ENCODE measurements at regions not wholly inside any gene's neighbourhood (a gene's known extent, or its start where the extent isn't known, plus 50 kb on each side); places are given as distances from the start of the nearest gene placed in this dataset.

DNA sequence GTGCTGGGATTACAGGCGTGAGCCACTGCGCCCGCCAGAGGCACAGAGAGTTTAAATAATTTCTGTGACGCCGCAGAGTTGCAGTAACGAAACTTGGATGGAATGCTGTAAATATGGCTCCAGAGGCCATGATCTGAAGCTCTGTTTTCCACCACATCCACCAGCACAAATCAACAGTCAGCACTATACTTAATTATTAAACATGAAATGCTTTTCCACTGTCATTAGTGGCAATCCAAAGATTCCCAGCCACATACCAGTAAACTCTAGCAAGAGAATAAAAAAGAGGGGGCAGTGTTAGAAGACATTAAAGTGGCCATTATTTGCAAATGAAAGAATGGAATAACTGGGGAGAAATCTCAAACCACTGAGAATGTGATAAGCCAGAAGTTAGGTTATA lies 242.5 kb downstream of the DIRAS2 start:
- TF ChIP-seq, protein P1, sequence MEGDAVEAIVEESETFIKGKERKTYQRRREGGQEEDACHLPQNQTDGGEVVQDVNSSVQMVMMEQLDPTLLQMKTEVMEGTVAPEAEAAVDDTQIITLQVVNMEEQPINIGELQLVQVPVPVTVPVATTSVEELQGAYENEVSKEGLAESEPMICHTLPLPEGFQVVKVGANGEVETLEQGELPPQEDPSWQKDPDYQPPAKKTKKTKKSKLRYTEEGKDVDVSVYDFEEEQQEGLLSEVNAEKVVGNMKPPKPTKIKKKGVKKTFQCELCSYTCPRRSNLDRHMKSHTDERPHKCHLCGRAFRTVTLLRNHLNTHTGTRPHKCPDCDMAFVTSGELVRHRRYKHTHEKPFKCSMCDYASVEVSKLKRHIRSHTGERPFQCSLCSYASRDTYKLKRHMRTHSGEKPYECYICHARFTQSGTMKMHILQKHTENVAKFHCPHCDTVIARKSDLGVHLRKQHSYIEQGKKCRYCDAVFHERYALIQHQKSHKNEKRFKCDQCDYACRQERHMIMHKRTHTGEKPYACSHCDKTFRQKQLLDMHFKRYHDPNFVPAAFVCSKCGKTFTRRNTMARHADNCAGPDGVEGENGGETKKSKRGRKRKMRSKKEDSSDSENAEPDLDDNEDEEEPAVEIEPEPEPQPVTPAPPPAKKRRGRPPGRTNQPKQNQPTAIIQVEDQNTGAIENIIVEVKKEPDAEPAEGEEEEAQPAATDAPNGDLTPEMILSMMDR (IDR thresholded peaks at IDR 0.05) = no peak
- TF ChIP-seq POLR2AphosphoS5 (IDR thresholded peaks at IDR 0.05) = no peak
